ENCODE measurements at regions not wholly inside any gene's neighbourhood (a gene's known extent, or its start where the extent isn't known, plus 50 kb on each side); places are given as distances from the start of the nearest gene placed in this dataset.
"Not testable (repeated sequence)": the region's sequence is repeated elsewhere in the genome, so short reads cannot be mapped to it uniquely, and the experiment has no call there.

- no peak for DNase-seq
Measured at GRCh38 chr2:8544171-8544785, 137.6 kb upstream of the ID2 start.

GRCh38 chr2:8544786-8545694 lies 136.8 kb upstream of the ID2 start:
- DNase-seq: peak; percentile 68

- DNase-seq: no peak
Measured at GRCh38 chr2:8545695-8546611, 135.9 kb upstream of the ID2 start.

- DNase-seq: no peak
Measured at GRCh38 chr2:8546612-8547283, 135.1 kb upstream of the ID2 start.

GRCh38 chr2:8547284-8548064 lies 134.4 kb upstream of the ID2 start:
- DNase-seq: no peak

GRCh38 chr2:8548065-8548618 lies 133.7 kb upstream of the ID2 start:
- DNase-seq: no peak

- DNase-seq: no peak
Measured at GRCh38 chr2:8548619-8549150, 133.2 kb upstream of the ID2 start.

GRCh38 chr2:8549273-8549922 lies 132.5 kb upstream of the ID2 start:
- no peak for DNase-seq

GRCh38 chr2:8549942-8550341 lies 131.9 kb upstream of the ID2 start:
- no peak for DNase-seq

GRCh38 chr2:8550481-8550880 lies 131.4 kb upstream of the ID2 start:
- DNase-seq: no peak

GRCh38 chr2:8550937-8551621 lies 130.8 kb upstream of the ID2 start:
- no peak for DNase-seq

GRCh38 chr2:8551622-8552074 lies 130.2 kb upstream of the ID2 start:
- no peak for DNase-seq

- no peak for DNase-seq
Measured at GRCh38 chr2:8552293-8552801, 129.5 kb upstream of the ID2 start.

- DNase-seq: no peak
Measured at GRCh38 chr2:8553643-8554042, 128.2 kb upstream of the ID2 start.

- DNase-seq: no peak
Measured at GRCh38 chr2:8554296-8554806, 127.5 kb upstream of the ID2 start.

GRCh38 chr2:8555543-8555942 lies 126.3 kb upstream of the ID2 start:
- no peak for DNase-seq

- DNase-seq: no peak
Measured at GRCh38 chr2:8558096-8558495, 123.8 kb upstream of the ID2 start.

- no peak for DNase-seq
Measured at GRCh38 chr2:8558956-8559355, 122.9 kb upstream of the ID2 start.

GRCh38 chr2:8559805-8560204 lies 122.1 kb upstream of the ID2 start:
- no peak for DNase-seq

GRCh38 chr2:8561692-8562091 lies 120.2 kb upstream of the ID2 start:
- DNase-seq: not testable (repeated sequence)

Data from activated CD4-positive, alpha-beta T cell treated with anti-CD3 and anti-CD28 coated beads, Interleukin-2, amount 50 U/mL, for 1 hour (primary cell).